Ascending aorta (tissue), 2 donors: ENCODE measurements at regions not wholly inside any gene's neighbourhood (a gene's known extent, or its start where the extent isn't known, plus 50 kb on each side); places are given as distances from the start of the nearest gene placed in this dataset.
A peak's percentile ranks its signal among the peaks of the same experiment; 100 is the strongest.

Source experiments
- DNase-seq, 2 donors: peaks; one replicate each; pipeline ENCODE4 v3.0.0-alpha.2; 2019; ENCODE audit warnings: low spot score in 2 of 2
- H3K27ac ChIP-seq, 2 donors: fragments of 200-600 bp; sonication (generic); one replicate each; pipeline ENCODE4 v1.5.1; 2016 to 2017; ENCODE audit warnings: mild to moderate bottlenecking in 1 of 2
- H3K27me3 ChIP-seq: fragments of 200-600 bp; sonication (generic); one replicate; pipeline ENCODE4 v1.5.1; 2017
- H3K36me3 ChIP-seq, 2 donors: fragments of 200-600 bp; sonication (generic); one replicate each; pipeline ENCODE4 v1.5.1; 2016
- H3K4me1 ChIP-seq, 2 donors: fragments of 200-600 bp; sonication (generic); one replicate each; pipeline ENCODE4 v1.5.1; 2016 to 2017; ENCODE audit warnings: mild to moderate bottlenecking in 1 of 2
- H3K4me3 ChIP-seq, 2 donors: fragments of 200-600 bp; sonication (generic); one replicate each; pipeline ENCODE4 v1.5.1; 2016 to 2017; ENCODE audit warnings: mild to moderate bottlenecking in 1 of 2
- H3K9me3 ChIP-seq, 2 donors: fragments of 200-600 bp; sonication (generic); one replicate each; pipeline ENCODE4 v1.5.1; 2016
- CTCF ChIP-seq, 3 experiments: fragments of 200-600 bp in 2 of 3; fragments of 450-650 bp in 1 of 3; sonication (generic) in 2 of 3; IDR thresholded peaks; one replicate each; pipeline ENCODE4 v1.5.1; 2016 to 2019; ENCODE audit warnings: antibody characterized with exemption in 3 of 3, mild to moderate bottlenecking in 1 of 3, moderate library complexity in 1 of 3
- intact Hi-C: fragments of 100-400 bp; cut with DNase I; formaldehyde crosslinking; loops from one replicate; pipeline ENCODE4 v1.15.1; 2023

DNA sequence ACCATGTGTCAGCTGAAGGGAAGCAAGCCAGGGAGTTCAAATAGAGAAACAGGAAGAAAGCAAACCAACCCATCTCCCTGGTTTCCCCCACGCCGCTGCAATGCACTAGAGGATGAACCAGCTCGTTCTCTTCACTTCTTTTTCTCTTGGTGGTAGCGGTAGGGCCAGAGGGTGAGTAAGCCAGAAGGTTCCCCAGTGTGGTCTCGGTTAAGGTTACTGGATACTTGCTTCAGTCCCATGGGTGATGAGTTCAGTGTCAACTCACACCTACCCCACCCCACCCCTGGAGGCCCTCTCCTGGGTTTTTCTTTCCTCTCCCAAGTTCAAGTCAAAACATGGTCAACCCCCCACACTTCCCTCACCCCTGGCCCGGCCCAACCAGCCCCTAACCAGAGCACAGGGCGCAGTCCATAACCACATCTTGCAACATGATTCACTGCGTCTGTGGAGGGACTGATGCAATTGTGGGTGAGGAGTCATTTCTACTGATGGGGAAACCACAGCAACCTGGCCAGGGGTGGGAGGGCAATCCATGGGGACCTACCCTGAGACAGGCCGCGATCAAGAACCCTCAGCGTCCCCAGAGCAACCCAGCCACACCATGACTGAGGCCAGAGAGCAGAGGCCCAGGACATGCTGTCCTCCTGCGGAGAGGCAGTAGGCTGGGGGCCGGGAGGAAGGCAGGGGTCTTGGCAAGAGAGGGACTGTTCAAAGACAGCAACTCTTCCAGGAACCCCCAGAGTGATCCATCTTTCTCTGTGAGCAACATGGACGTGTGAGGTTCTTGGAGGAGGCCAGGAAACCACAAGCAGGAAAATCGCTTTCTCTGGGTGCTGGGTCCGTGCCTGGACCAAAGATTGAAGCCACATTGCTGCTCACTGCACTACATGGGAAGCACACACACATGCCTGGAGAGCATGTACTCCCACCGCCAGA, 276.6 kb downstream of the UACA start:
- no peak for TF ChIP-seq CTCF (IDR thresholded peaks at IDR 0.05)
- no peaks in the 10 kb centered on the region for H3K27me3 ChIP-seq
- no peak overlapping the region for H3K4me3 ChIP-seq
- no peak overlapping the region for H3K27ac ChIP-seq
- no peaks in the 10 kb centered on the region for H3K36me3 ChIP-seq
- DNase-seq, result peak in 1 of 2 donors; percentile 76
- no peaks in the 10 kb centered on the region for H3K4me1 ChIP-seq
- H3K9me3 ChIP-seq, result no peaks in the 10 kb centered on the region
- intact Hi-C loops, result loop anchor here (5.0 kb wide), 2 partner anchors 909 to 964 kb away; no protein-coding TSS in a partner anchor

DNA sequence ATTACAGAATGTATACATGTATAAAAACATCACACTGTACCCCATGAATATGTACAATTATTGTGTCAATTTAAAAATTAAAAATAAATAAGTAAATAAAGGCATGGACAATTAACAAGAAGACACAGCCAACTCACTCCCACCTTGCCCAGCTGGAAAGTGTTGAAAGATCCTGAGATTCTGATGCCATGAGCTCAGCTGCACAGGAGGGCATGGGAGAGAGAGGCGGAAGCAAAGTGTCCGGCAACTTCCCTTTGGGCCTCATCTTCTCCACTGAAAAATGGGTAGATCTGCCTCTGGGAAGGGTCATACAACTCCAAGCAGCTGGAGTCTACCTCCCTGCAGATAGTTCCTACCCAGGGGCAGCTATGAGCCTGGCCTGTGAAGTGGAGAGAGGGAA, 277.3 kb downstream of the UACA start:
- no peak for DNase-seq
- Histone ChIP-seq H3K27me3 (no peaks in the 10 kb centered on the region), H3K36me3 (no peaks in the 10 kb centered on the region), H3K27ac (no peak overlapping the region), H3K4me3 (no peak overlapping the region), H3K4me1 (no peaks in the 10 kb centered on the region), H3K9me3 (no peaks in the 10 kb centered on the region)
- intact Hi-C loops, result loop anchor here (5.0 kb wide), 2 partner anchors 909 to 964 kb away; no protein-coding TSS in a partner anchor
- no peak for TF ChIP-seq CTCF (IDR thresholded peaks at IDR 0.05)

DNA sequence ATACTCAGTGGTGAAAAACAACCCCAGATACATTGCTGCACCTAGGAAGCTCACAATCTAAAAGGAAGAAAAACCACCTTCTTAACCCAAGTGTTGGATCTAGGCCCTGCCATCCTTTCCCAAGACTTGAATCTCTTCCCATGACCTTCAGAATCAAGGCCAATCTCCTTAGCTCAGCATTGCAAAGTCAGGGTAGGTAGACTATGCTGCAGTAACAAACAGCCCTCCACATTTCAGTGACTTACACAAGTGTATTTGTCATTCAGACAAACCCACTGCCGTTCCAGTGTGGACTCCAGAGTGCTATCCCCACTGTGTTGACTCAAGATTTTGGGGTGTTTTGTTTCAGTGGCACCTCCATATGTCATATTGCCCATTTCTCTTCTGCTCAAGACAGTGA, 278.4 kb downstream of the UACA start:
- H3K4me1 ChIP-seq, result no peaks in the 10 kb centered on the region
- H3K27me3 ChIP-seq, result no peaks in the 10 kb centered on the region
- H3K4me3 ChIP-seq, result no peak overlapping the region
- no peak for TF ChIP-seq CTCF (IDR thresholded peaks at IDR 0.05)
- DNase-seq, result no peak
- H3K36me3 ChIP-seq, result no peaks in the 10 kb centered on the region
- H3K9me3 ChIP-seq, result no peaks in the 10 kb centered on the region
- intact Hi-C loops, result loop anchor here (5.0 kb wide), 2 partner anchors 908 to 963 kb away; no protein-coding TSS in a partner anchor
- H3K27ac ChIP-seq, result no peak overlapping the region

- TF ChIP-seq CTCF (IDR thresholded peaks at IDR 0.05), result no peak
- no peak for DNase-seq
- Histone ChIP-seq H3K36me3 (no peaks in the 10 kb centered on the region), H3K4me1 (no peaks in the 10 kb centered on the region), H3K9me3 (no peaks in the 10 kb centered on the region), H3K4me3 (no peak overlapping the region), H3K27ac (no peak overlapping the region), H3K27me3 (no peaks in the 10 kb centered on the region)
- intact Hi-C loops, result no loop called here
Measured at GRCh38 chr15:70483513-70483912, 279.8 kb downstream of the UACA start.

DNA sequence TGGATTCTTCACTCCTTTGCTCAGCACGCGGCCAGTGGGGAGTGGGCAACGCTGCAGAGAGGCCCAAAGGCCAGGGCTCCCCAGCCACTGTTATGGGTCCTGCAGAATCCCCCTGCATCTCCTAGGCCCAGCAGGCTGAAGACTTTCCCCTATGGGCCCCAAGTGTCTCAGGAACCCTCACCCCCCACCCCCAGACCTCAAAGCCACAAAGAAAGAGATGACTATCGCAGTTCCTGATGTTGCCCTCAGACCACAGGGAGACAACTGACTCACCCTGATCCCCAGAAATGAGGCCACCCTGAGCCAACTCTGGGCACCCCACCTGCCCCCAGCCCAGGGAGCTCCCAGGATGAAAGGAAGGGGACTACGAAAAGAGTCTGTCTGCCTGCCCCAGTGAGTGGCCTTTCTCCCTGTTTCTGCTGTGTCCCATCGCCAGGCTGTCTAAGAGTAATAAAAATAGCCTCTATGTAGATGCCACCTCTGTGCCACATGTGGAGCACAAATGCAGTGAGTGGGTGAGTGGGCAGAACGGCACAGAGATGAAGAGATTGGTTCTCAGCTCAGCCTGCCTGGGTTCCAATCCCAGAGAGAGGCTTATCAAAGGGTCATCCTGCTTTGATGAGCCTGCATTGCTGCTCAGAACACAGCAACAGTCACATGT, 283.0 kb downstream of the UACA start:
- intact Hi-C loops, result no loop called here
- no peak for TF ChIP-seq CTCF (IDR thresholded peaks at IDR 0.05)

More for the DNA sequence above, 283.0 kb downstream of the UACA start:
- no peak overlapping the region for H3K27ac ChIP-seq
- no peaks in the 10 kb centered on the region for H3K36me3 ChIP-seq
- no peak for DNase-seq
- H3K27me3 ChIP-seq, result no peaks in the 10 kb centered on the region
- H3K4me3 ChIP-seq, result no peak overlapping the region
- no peaks in the 10 kb centered on the region for H3K9me3 ChIP-seq
- peaks cover 0 to 3% of the 10 kb centered on the region in 2 donors for H3K4me1 ChIP-seq
